Esophagus muscularis mucosa (tissue), 4 donors: ENCODE measurements at regions not wholly inside any gene's neighbourhood (a gene's known extent, or its start where the extent isn't known, plus 50 kb on each side); places are given as distances from the start of the nearest gene placed in this dataset.

Experiments used
- EP300 ChIP-seq: sonication (generic); formaldehyde crosslinking; IDR thresholded peaks from one replicate; pipeline ENCODE4 v1.6.1; 2017; ENCODE audit warnings: antibody characterized with exemption
- POLR2A ChIP-seq: fragments of 450-650 bp; IDR thresholded peaks from one replicate; pipeline ENCODE4 v1.6.1; 2017; ENCODE audit warnings: antibody characterized with exemption, moderate library complexity, mild to moderate bottlenecking, low read depth
- TF ChIP-seq, protein P1 (sequence below), 3 experiments: fragments of 200-600 bp in 2 of 3; fragments of 450-650 bp in 1 of 3; sonication (generic) in 2 of 3; IDR thresholded peaks; one replicate each; pipeline ENCODE4 v1.5.1; 2017 to 2019; ENCODE audit warnings: antibody characterized with exemption in 3 of 3, mild to moderate bottlenecking in 2 of 3, moderate library complexity in 1 of 3

DNA sequence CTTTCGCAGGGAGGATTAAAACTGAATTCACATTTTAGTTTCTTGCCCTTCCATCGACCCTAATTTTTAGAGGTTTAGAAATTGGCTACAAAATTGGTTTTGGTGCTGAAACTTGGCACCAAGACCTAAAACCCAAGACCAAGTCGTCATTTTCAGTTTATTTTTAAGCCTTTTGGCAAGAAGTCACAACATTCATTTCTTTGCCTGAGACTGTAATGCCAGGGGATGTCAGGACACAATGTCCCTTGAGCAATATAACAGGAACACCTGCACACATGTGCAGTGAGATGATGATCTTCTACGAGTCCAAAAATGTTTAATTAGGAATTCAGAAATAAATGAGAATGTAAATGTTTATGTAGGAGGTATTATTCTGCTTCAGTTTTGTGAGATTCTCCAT is 335.4 kb upstream of the ANKRD30A start:
- TF ChIP-seq, protein P1, sequence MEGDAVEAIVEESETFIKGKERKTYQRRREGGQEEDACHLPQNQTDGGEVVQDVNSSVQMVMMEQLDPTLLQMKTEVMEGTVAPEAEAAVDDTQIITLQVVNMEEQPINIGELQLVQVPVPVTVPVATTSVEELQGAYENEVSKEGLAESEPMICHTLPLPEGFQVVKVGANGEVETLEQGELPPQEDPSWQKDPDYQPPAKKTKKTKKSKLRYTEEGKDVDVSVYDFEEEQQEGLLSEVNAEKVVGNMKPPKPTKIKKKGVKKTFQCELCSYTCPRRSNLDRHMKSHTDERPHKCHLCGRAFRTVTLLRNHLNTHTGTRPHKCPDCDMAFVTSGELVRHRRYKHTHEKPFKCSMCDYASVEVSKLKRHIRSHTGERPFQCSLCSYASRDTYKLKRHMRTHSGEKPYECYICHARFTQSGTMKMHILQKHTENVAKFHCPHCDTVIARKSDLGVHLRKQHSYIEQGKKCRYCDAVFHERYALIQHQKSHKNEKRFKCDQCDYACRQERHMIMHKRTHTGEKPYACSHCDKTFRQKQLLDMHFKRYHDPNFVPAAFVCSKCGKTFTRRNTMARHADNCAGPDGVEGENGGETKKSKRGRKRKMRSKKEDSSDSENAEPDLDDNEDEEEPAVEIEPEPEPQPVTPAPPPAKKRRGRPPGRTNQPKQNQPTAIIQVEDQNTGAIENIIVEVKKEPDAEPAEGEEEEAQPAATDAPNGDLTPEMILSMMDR (IDR thresholded peaks at IDR 0.05) = no peak
- TF ChIP-seq POLR2A = no peak
- peak; percentile 98 for TF ChIP-seq EP300
